Keratinocyte (primary cell): ENCODE measurements at regions not wholly inside any gene's neighbourhood (a gene's known extent, or its start where the extent isn't known, plus 50 kb on each side); places are given as distances from the start of the nearest gene placed in this dataset.

ENCODE experiments used
- EZH2 ChIP-seq: IDR thresholded peaks from one replicate; pipeline ENCODE4 v1.6.1; 2012; ENCODE audit warnings: inconsistent platforms, mild to moderate bottlenecking, low read length, moderate library complexity
- TF ChIP-seq, protein P1 (sequence below), 3 experiments: IDR thresholded peaks in 1 of 3; conservative IDR thresholded peaks in 1 of 3; optimal IDR thresholded peaks in 1 of 3; 2 replicates in 2 of 3; 3 replicates in 1 of 3; pipeline versions ENCODE3 to v1.5.1; 2011; ENCODE audit warnings: low read length in 3 of 3, mild to moderate bottlenecking in 3 of 3, moderate library complexity in 2 of 3, control low read depth in 1 of 3, inconsistent platforms in 1 of 3; ENCODE audit not compliant: insufficient read depth in 2 of 3; ENCODE audit errors: extremely low read depth in 1 of 3

DNA sequence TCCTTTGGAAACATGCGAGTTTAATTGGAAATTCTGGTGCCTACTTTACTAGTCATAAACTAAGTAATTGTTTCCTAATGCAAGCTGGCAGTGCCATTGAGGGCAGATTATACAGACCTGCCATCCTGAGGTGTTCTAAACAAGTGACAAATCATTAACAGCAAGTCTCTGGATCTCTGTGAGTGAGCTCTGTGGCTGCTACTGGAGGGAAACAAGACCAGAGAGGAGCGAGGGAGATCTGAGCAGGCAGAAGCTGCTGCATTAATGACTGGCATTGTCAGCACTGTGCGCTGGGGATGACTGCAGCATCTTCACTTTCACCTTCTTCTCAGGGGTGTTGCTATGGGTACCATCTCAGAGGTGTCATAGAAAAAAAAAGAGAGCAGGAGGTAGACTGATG lies 308.4 kb upstream of the DPH6 start:
- TF ChIP-seq, protein P1, sequence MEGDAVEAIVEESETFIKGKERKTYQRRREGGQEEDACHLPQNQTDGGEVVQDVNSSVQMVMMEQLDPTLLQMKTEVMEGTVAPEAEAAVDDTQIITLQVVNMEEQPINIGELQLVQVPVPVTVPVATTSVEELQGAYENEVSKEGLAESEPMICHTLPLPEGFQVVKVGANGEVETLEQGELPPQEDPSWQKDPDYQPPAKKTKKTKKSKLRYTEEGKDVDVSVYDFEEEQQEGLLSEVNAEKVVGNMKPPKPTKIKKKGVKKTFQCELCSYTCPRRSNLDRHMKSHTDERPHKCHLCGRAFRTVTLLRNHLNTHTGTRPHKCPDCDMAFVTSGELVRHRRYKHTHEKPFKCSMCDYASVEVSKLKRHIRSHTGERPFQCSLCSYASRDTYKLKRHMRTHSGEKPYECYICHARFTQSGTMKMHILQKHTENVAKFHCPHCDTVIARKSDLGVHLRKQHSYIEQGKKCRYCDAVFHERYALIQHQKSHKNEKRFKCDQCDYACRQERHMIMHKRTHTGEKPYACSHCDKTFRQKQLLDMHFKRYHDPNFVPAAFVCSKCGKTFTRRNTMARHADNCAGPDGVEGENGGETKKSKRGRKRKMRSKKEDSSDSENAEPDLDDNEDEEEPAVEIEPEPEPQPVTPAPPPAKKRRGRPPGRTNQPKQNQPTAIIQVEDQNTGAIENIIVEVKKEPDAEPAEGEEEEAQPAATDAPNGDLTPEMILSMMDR (optimal IDR thresholded peaks at IDR 0.05 in 1 of 3, IDR thresholded peaks at IDR 0.05 in 1 of 3, conservative IDR thresholded peaks at IDR 0.05 in 1 of 3; ENCODE audit: extremely low read depth in 1 of 3, insufficient read depth in 2 of 3, low read length in 3 of 3) = no peak
- TF ChIP-seq EZH2 = no peak
